ENCODE measurements at regions not wholly inside any gene's neighbourhood (a gene's known extent, or its start where the extent isn't known, plus 50 kb on each side); places are given as distances from the start of the nearest gene placed in this dataset.

DNA sequence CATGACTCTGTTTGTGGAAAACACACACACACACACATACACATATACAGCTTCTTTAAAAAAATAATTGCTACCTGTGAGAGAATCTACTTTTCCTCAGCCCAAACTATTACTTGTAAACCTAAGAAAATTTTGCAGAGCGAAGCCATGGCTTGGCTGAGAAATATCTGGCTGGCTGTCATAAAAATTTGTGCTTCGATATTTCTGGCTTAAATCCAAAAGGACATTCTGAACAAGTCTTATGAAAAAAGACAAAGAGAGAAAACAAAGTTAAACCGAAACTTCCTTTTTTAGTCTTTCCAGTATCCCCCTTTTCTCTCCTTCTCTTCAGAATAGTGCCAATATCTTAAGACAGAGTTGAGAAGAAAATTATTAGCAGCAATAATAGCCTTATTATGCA lies 2048.0 kb downstream of the SUCLG1 start:
- TF ChIP-seq, protein P1, sequence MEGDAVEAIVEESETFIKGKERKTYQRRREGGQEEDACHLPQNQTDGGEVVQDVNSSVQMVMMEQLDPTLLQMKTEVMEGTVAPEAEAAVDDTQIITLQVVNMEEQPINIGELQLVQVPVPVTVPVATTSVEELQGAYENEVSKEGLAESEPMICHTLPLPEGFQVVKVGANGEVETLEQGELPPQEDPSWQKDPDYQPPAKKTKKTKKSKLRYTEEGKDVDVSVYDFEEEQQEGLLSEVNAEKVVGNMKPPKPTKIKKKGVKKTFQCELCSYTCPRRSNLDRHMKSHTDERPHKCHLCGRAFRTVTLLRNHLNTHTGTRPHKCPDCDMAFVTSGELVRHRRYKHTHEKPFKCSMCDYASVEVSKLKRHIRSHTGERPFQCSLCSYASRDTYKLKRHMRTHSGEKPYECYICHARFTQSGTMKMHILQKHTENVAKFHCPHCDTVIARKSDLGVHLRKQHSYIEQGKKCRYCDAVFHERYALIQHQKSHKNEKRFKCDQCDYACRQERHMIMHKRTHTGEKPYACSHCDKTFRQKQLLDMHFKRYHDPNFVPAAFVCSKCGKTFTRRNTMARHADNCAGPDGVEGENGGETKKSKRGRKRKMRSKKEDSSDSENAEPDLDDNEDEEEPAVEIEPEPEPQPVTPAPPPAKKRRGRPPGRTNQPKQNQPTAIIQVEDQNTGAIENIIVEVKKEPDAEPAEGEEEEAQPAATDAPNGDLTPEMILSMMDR (IDR thresholded peaks at IDR 0.05; ENCODE audit: low read depth, low read length, poor library complexity, severe bottlenecking): no peak
- TF ChIP-seq EZH2phosphoT487 (IDR thresholded peaks at IDR 0.05; ENCODE audit: borderline replicate concordance, low read length): no peak

Measured in DOHH2 (cell line).